ENCODE measurements at regions not wholly inside any gene's neighbourhood (a gene's known extent, or its start where the extent isn't known, plus 50 kb on each side); places are given as distances from the start of the nearest gene placed in this dataset.
"Not testable (repeated sequence)": the region's sequence is repeated elsewhere in the genome, so short reads cannot be mapped to it uniquely, and the experiment has no call there.

- no peak for DNase-seq
Measured at GRCh38 chr6:51260003-51260402, 441.3 kb downstream of the TFAP2B start.

GRCh38 chr6:51261691-51262090 lies 443.0 kb downstream of the TFAP2B start:
- DNase-seq = no peak

GRCh38 chr6:51265426-51265825 lies 446.8 kb downstream of the TFAP2B start:
- DNase-seq = no peak

GRCh38 chr6:51266604-51267003 lies 447.9 kb downstream of the TFAP2B start:
- peak; percentile 3 for DNase-seq

GRCh38 chr6:51268666-51269065 lies 450.0 kb downstream of the TFAP2B start:
- DNase-seq = no peak

- DNase-seq = no peak
Measured at GRCh38 chr6:51269876-51270275, 451.2 kb downstream of the TFAP2B start.

- no peak for DNase-seq
Measured at GRCh38 chr6:51271615-51272014, 452.9 kb downstream of the TFAP2B start.

GRCh38 chr6:51273228-51273961 lies 454.7 kb downstream of the TFAP2B start:
- no peak for DNase-seq

- no peak for DNase-seq
Measured at GRCh38 chr6:51277474-51277873, 458.8 kb downstream of the TFAP2B start.

- no peak for DNase-seq
Measured at GRCh38 chr6:51282026-51282425, 463.4 kb downstream of the TFAP2B start.

- no peak for DNase-seq
Measured at GRCh38 chr6:51283723-51284355, 465.2 kb downstream of the TFAP2B start.

- DNase-seq = no peak
Measured at GRCh38 chr6:51285876-51286275, 467.2 kb downstream of the TFAP2B start.

- peak; percentile 57 for DNase-seq
Measured at GRCh38 chr6:51289041-51289440, 470.4 kb downstream of the TFAP2B start.

- peak; percentile 45 for DNase-seq
Measured at GRCh38 chr6:51292659-51293058, 474.0 kb downstream of the TFAP2B start.

- no peak for DNase-seq
Measured at GRCh38 chr6:51299621-51300380, 481.1 kb downstream of the TFAP2B start.

GRCh38 chr6:51300510-51300909 lies 481.8 kb downstream of the TFAP2B start:
- DNase-seq = no peak

- no peak for DNase-seq
Measured at GRCh38 chr6:51301962-51302361, 483.3 kb downstream of the TFAP2B start.

GRCh38 chr6:51302431-51302830 lies 483.8 kb downstream of the TFAP2B start:
- no peak for DNase-seq

- DNase-seq = no peak
Measured at GRCh38 chr6:51303338-51303737, 484.7 kb downstream of the TFAP2B start.

GRCh38 chr6:51314965-51315364 lies 496.3 kb downstream of the TFAP2B start:
- DNase-seq = no peak

GRCh38 chr6:51318674-51319073 lies 500.0 kb downstream of the TFAP2B start:
- no peak for DNase-seq

- not testable (repeated sequence) for DNase-seq
Measured at GRCh38 chr6:51321477-51321876, 502.8 kb downstream of the TFAP2B start.

GRCh38 chr6:51322505-51322904 lies 503.8 kb downstream of the TFAP2B start:
- no peak for DNase-seq

- DNase-seq = no peak
Measured at GRCh38 chr6:51323056-51323455, 504.4 kb downstream of the TFAP2B start.

All from fibroblast of skin of abdomen (primary cell).